HG02798 (cell line): ENCODE measurements at regions not wholly inside any gene's neighbourhood (a gene's known extent, or its start where the extent isn't known, plus 50 kb on each side); places are given as distances from the start of the nearest gene placed in this dataset.
"Not testable (repeated sequence)": the region's sequence is repeated elsewhere in the genome, so short reads cannot be mapped to it uniquely, and the experiment has no call there.

Experiments used
- ATAC-seq: cut with Tn5 transposase; IDR thresholded peaks from one replicate; pipeline ENCODE4 v1.9.1; 2021; ENCODE audit warnings: mild to moderate bottlenecking; ENCODE audit not compliant: unreplicated experiment, poor library complexity

GRCh38 chr5:13640270-13640669, 304.2 kb downstream of the DNAH5 start:
- ATAC-seq: no peak

- ATAC-seq: no peak
These were observed 311.8 kb downstream of the DNAH5 start for GRCh38 chr5:13632676-13633075.

DNA sequence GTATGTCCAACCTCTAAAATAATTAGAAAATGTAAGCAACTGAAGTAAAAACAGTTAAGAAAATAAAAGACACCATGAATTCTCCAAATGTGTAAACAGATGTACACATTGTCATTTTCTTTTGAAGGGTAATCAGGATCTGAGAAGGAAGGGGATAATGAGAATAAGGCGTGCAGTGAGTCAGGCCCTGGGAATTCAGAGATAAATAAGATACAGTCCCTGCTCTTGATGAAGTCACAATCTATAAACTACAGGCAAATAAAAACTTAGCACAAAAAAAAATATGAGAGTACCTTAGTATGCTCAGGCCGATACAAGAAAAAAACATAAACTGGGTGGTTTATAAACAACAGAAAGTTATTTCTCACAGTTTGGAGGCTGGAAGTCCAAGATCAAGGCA, 315.3 kb downstream of the DNAH5 start:
- ATAC-seq: no peak

DNA sequence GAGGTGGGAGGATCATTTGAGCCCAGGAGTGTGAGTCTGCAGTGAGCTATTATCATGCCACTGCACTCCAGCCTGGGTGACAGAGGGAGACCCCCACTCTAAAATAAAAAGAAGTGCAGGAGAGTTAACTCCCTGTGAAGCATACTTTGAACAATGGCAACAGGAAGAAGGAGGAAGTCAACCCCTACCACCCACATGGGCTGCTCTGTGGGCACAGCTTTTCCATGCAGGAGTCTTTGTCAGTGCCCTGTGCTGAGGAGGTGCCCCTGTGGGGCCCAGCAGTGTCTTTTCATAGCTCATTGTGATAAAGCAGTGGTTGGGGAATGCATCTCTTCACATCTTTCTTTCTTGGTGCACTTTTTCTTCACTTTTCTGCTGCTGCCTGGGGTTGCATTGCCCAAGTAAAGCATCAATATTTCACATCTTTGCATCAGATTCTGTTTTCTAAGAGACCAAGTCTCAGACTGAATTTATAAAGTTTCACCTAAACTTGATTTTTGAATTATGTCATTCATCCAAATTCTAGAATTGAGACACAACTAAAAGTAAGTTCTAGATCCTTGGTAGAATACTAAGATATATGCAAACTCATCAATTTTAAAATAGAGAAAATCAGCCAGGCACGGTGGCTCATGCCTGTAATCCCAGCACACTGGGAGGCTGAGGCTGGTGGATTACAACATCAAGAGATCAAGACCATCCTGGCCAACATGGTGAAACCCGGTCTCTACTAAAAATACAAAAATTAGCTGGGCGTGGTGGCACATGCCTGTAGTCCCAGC, 316.6 kb downstream of the DNAH5 start:
- no peak for ATAC-seq

DNA sequence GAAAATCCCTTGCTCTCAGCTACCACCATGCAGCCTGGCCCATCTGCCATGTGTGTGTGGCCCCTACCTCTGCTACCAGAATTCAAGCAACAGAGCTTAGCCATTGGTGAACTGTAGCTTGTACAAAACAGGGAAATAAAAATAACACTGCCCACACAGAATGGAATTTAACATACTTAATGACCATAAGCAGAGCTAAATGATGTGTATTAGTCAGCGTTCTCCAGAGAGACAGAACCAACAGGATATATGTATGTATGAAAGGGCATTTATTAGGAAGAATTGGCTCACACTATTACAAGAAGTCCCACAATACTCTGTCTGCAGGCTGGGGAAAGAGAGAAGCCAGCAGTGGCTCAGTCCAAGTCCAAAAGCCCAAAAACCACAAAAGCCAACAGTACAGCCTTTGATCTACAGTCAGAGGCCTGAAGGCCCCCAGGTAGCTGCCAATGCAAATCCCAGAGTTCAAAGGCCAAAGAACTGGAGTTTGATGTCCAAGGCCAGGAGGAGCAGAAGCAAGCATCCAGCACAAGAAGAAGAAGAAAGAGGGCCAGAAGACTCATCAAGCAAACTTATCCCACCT, 318.8 kb downstream of the DNAH5 start:
- no peak for ATAC-seq

DNA sequence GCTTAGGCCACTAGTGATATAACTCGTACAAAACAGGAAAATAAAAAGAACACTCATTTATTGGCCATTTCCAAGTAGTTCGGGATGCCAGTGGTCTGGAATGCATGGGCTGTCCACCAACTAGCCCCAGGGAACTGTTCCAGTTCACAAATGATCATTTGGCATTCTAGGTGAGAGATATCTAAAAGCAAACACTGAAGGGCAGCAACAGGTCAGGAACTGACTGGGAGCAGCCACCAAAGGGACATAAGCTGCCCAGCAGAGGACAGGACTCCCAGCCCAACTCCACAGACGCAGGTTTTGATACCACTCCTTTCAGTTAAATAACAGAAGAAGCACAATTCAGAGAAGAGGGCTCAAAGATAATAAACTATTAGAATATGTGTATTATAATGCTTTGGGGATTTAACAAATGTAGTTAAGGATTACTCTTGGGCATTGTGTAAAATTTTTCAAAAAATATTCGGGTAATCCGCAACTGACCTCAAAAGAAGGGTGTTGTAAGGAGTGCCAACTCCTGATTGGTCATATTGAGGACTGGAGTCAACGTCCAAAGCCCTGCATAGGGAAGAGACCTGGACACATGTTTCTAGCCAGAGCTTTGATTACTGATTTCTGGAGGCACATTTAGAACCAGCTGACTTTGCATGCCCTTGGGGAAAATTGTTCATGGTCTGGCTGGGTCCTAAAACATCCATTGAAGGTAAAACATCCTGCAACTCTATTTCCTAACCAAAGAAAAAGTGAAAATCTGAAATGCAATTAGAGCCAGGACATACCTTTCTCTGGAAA, 320.0 kb downstream of the DNAH5 start:
- no peak for ATAC-seq

DNA sequence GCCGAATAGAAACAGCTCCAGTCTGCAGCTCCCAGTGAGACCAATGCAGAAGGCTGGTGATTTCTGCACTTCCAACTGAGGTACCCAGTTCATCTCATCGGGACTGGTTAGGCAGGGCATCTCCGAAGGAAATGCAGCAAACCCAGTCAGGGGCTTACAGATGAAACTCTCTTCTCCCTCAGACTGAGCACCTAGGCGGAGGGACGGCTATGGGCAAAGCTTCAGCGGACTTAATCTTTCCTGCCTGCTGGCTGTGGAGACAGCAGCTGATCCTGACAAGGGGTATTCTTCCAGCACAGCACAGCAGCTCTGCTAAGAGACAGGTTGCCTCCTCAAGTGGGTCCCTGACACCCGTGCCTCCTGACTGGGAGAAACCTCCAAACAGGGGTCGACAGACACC, 330.9 kb downstream of the DNAH5 start:
- ATAC-seq: no peak

DNA sequence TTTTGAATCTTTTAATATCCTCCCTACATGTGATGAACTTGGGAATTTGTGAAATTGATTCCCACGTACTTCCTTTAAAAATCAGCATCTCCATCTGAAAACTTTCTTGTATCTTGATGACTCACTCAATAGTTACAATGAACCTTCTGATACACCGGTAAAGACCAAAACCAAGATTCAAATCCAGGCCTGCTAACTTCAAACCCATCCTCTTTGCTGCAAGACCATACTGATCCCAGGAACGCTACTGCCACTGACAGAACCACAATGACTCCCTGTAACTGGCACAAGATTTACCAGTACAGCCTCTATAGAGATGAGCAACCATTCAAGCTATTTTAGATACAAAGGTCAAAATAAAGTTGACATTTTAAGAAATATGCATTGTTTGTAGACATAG, 332.9 kb downstream of the DNAH5 start:
- no peak for ATAC-seq

GRCh38 chr5:13609504-13609903, 335.0 kb downstream of the DNAH5 start:
- ATAC-seq: no peak

DNA sequence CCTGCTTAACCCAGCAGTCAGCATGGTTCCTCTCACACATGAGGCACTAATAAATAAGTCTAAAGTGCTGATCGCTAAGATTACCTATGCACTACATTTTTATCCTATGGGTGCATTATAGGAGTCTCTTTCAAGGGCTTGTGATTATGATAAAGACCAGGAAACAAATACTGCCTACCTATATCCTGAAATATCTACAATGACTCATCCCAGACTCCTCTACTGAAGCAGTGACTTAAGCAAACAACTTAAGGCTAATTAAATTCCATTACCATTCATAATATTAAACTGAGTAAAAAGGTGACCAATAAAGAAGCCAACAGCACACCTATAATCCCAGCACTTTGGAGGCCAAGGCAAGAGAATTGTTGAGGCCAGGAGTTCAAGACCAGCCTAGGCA, 338.4 kb downstream of the DNAH5 start:
- no peak for ATAC-seq

DNA sequence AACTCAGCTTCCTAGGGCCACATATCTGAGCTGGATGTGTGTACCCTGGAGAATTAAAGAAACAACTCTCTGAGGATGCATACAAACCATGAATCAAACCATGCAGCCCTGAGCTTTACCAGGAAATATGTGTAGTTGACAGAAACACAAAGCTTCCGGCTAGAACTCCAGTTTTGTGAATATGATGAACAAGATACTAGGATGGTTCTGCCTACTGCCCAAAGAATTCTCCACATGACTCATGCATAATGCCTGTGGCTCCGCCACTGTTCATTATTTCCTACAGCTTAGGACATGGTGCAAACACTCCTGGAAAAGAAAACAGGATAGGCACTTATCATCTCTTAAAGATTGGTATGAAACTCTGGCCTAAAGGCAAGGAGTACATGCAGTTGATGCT, 343.4 kb downstream of the DNAH5 start:
- no peak for ATAC-seq

DNA sequence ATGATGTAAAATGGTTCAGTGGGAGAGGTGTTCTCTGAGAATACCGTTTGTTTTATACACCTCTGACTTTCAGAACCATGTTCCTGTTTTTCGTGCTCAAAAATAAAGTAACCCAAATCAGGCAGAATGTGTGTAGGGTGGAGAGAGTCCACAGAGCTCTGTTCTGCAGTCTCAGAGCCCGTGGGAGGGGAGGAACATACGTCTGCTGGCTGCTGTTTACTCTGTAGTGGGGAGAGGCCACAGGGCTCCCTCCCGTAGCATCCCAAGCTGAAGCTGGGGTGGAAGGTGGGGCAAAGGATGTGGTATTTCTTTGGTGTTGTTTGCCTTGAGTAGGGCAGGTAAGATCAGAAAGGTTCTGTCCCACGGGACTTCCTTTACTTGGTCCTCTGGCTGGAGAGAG, 348.5 kb downstream of the DNAH5 start:
- no peak for ATAC-seq

GRCh38 chr5:13591621-13592020, 352.9 kb downstream of the DNAH5 start:
- ATAC-seq: no peak

- ATAC-seq: no peak
These were observed 359.2 kb downstream of the DNAH5 start for GRCh38 chr5:13585324-13585723.

DNA sequence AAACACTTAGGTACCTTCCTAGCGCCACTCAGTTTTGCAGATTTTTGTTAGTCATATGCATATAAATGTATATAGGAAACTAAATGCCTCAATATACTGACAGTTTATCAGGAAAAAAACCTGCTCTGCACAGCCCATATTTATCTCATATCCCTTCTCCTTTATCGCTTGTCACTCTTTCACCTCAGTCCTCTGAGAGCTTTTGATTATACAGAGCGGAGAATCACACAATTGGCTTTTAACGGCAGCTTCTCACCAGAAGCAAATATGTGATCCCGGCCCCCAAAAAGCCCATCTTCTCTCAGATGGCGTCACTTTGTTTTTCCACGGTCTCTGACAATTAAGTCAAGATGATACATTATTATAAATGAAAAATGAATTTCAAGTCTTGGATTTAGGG, 362.6 kb downstream of the DNAH5 start:
- no peak for ATAC-seq

DNA sequence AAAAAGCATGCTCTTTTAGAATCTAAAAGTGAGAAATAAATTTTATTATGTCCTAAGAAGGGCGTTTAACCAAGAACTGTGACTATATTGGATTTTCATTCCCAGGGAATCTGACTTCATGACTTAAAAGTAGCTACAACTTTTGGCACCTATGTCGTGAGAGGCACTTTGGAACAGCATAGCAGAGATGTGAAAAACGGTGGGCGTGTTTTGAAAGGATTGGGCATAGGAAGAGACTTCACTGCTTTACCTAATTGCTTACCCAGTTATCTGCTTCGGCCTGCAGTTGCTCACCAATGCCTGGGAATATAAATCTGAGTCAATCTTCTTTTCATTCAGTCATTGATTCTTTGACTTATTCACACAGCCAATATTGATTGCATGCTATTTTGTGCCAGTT, 363.4 kb downstream of the DNAH5 start:
- no peak for ATAC-seq

- ATAC-seq: no peak
These were observed 364.4 kb downstream of the DNAH5 start for GRCh38 chr5:13580058-13580457.

DNA sequence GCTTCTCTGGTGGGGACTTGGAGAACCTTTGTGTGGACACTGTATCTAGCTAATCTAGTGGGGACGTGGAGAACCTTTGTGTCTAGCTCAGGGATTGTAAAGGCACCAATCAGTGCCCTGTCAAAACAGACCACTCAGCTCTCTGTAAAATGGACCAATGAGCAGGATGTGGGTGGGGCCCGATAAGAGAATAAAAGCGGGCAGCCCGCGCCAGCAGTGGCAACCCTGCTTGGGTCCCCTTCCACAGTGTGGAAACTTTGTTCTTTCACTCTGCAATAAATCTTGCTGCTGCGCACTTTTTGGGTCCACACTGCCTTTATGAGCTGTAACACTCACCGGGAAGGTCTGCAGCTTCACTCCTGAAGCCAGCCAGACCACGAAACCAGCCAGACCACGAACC, 365.4 kb downstream of the DNAH5 start:
- not testable (repeated sequence) for ATAC-seq

DNA sequence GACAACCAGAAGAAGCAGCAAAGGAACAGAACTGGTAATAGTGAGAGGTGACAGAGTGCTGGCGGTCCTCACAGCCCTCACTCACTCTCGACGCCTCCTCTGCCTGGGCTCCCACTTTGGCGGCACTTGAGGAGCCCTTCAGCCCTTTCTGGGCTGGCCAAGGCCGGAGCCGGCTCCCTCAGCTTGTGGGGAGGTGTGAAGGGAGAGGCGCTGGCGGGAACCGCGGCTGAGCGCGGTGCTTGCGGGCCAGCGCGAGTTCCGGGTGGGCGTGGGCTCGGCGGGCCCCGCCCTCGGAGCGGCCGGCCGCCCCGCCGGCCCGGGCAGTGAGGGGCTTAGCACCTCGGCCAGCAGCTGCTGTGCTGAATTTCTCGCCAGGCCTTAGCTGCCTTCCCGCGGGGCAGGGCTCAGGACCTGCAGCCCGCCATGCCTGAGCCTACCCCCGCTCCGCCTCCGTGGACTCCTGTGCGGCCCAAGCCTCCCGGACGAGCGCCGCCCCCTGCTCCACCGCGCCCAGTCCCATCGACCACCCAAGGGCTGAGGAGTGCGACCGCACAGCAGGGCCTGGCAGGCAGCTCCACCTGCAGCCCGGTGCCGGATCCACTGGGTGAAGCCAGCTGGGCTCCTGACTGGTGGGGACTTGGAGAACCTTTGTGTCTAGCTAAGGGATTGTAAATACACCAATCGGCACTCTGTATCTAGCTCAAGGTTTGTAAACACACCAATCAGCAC, 366.0 kb downstream of the DNAH5 start:
- not testable (repeated sequence) for ATAC-seq

- no peak for ATAC-seq
These were observed 369.9 kb downstream of the DNAH5 start for GRCh38 chr5:13574574-13574973.

- no peak for ATAC-seq
These were observed 372.3 kb downstream of the DNAH5 start for GRCh38 chr5:13572163-13572562.
